ENCODE measurements at regions not wholly inside any gene's neighbourhood (a gene's known extent, or its start where the extent isn't known, plus 50 kb on each side); places are given as distances from the start of the nearest gene placed in this dataset.

GRCh38 chr9:11338130-11338529 is 725.3 kb upstream of the PTPRD start:
- DNase-seq: no peak

GRCh38 chr9:11340654-11341053 is 727.9 kb upstream of the PTPRD start:
- DNase-seq: no peak

GRCh38 chr9:11347437-11347836 is 734.6 kb upstream of the PTPRD start:
- DNase-seq: no peak

- DNase-seq: no peak
Measured at GRCh38 chr9:11348366-11348765, 735.6 kb upstream of the PTPRD start.

GRCh38 chr9:11349187-11349586 is 736.4 kb upstream of the PTPRD start:
- no peak for DNase-seq

- no peak for DNase-seq
Measured at GRCh38 chr9:11352612-11353011, 739.8 kb upstream of the PTPRD start.

GRCh38 chr9:11356067-11356466 is 743.3 kb upstream of the PTPRD start:
- DNase-seq: no peak

GRCh38 chr9:11366585-11367129 is 753.9 kb upstream of the PTPRD start:
- no peak for DNase-seq

GRCh38 chr9:11374926-11375325 is 762.1 kb upstream of the PTPRD start:
- no peak for DNase-seq

- no peak for DNase-seq
Measured at GRCh38 chr9:11402621-11403020, 789.8 kb upstream of the PTPRD start.

GRCh38 chr9:11414241-11414640 is 801.4 kb upstream of the PTPRD start:
- DNase-seq: no peak

- no peak for DNase-seq
Measured at GRCh38 chr9:11417782-11418181, 805.0 kb upstream of the PTPRD start.

GRCh38 chr9:11431490-11431889 is 818.7 kb upstream of the PTPRD start:
- no peak for DNase-seq

- DNase-seq: no peak
Measured at GRCh38 chr9:11432361-11432760, 819.6 kb upstream of the PTPRD start.

- no peak for DNase-seq
Measured at GRCh38 chr9:11443631-11444030, 830.8 kb upstream of the PTPRD start.

GRCh38 chr9:11457825-11458790 is 845.3 kb upstream of the PTPRD start:
- DNase-seq: no peak

- no peak for DNase-seq
Measured at GRCh38 chr9:11469745-11470144, 856.9 kb upstream of the PTPRD start.

- DNase-seq: no peak
Measured at GRCh38 chr9:11471321-11471720, 858.5 kb upstream of the PTPRD start.

- DNase-seq: no peak
Measured at GRCh38 chr9:11500780-11501179, 888.0 kb upstream of the PTPRD start.

- DNase-seq: no peak
Measured at GRCh38 chr9:11506980-11507379, 894.2 kb upstream of the PTPRD start.

- no peak for DNase-seq
Measured at GRCh38 chr9:11537566-11537965, 924.8 kb upstream of the PTPRD start.

- no peak for DNase-seq
Measured at GRCh38 chr9:11542781-11543180, 930.0 kb upstream of the PTPRD start.

GRCh38 chr9:11546231-11546630 is 933.4 kb upstream of the PTPRD start:
- DNase-seq: no peak

GRCh38 chr9:11549311-11549794 is 936.6 kb upstream of the PTPRD start:
- DNase-seq: no peak

Data from NCI-H1930 (cell line).